ENCODE measurements at regions not wholly inside any gene's neighbourhood (a gene's known extent, or its start where the extent isn't known, plus 50 kb on each side); places are given as distances from the start of the nearest gene placed in this dataset.

- no peak overlapping the region for H4K91ac ChIP-seq (replicated peaks; ENCODE audit: insufficient read length, low read length)
- no peak overlapping the region for H3K4me2 ChIP-seq (ENCODE audit: insufficient read depth in 1 of 2, low read depth in 2 of 2, low read length in 2 of 2)
- H4K20me1 ChIP-seq (replicated peaks in 1 of 2; ENCODE audit: control insufficient read depth in 1 of 2, insufficient read depth in 2 of 2, low read length in 2 of 2): no peaks in the 10 kb centered on the region
- no peak overlapping the region for H2BK5ac ChIP-seq (ENCODE audit: low read depth, low read length)
- H2BK20ac ChIP-seq (ENCODE audit: low read length): no peak overlapping the region
- H3K4me1 ChIP-seq (replicated peaks in 1 of 4; ENCODE audit: control insufficient read depth in 3 of 4, insufficient read depth in 4 of 4, low read length in 3 of 4): peaks cover 0 to 6% (median 0%) of the 10 kb centered on the region in 4 experiments; a peak in 1 of 7 replicates
- WGBS, 2 experiments (ENCODE audit: extremely low coverage in 1 of 2, insufficient coverage in 1 of 2, insufficient read length in 1 of 2, insufficient replicate concordance in 2 of 2, low coverage in 1 of 2, low lambda C conversion rate in 2 of 2, missing lambda C conversion rate in 1 of 2): 99% methylated on average over 12 of the region's 12 CpGs; no CpG with 5 or more reads in 1 of the 2 experiments
- H4K8ac ChIP-seq (ENCODE audit: extremely low read depth, insufficient read depth, low read length): no peak overlapping the region
- H3K27me3 ChIP-seq (replicated peaks in 1 of 4; ENCODE audit: control insufficient read depth in 3 of 4, extremely low read depth in 1 of 4, insufficient read depth in 3 of 4, low read length in 3 of 4): no peaks in the 10 kb centered on the region
- DNase-seq (ENCODE audit: low read depth in 1 of 2, low spot score in 2 of 2): no peak
- no peak overlapping the region for H2AK5ac ChIP-seq (ENCODE audit: low read depth, low read length)
- H3K27ac ChIP-seq (ENCODE audit: low read depth, low read length): no peak overlapping the region
- H4K5ac ChIP-seq (ENCODE audit: insufficient read length, low read depth, low read length): no peak overlapping the region
- no peaks in the 10 kb centered on the region for H3K36me3 ChIP-seq (ENCODE audit: control insufficient read depth in 2 of 4, insufficient read depth in 4 of 4, low read length in 3 of 4)
- H3K14ac ChIP-seq (ENCODE audit: insufficient read length): no peak overlapping the region
- no peak overlapping the region for H3K4me3 ChIP-seq (ENCODE audit: extremely low read depth in 1 of 4, insufficient read depth in 2 of 4, low read depth in 3 of 4, low read length in 4 of 4)
- no peak overlapping the region for H2BK120ac ChIP-seq (replicated peaks; ENCODE audit: low read depth, low read length)
- no peaks in the 10 kb centered on the region for H3K9me3 ChIP-seq (ENCODE audit: insufficient read depth in 2 of 2, low read depth in 1 of 2, low read length in 1 of 2)
- POLR2A ChIA-PET (ENCODE audit: partially characterized antibody): no interaction called here
- no peak overlapping the region for H3K23ac ChIP-seq (ENCODE audit: insufficient read length)
- H3K56ac ChIP-seq (replicated peaks; ENCODE audit: insufficient read length, low read depth, low read length): no peak overlapping the region
- no peak for FAIRE-seq
- no peaks in the 10 kb centered on the region; the same call in 1 of the 2 replicates for H3K23me2 ChIP-seq (ENCODE audit: low read depth, low read length)
- H2BK15ac ChIP-seq (ENCODE audit: low read length): no peak overlapping the region
- H3K4ac ChIP-seq (replicated peaks; ENCODE audit: insufficient read length, low read depth, low read length): no peak overlapping the region
- H3K18ac ChIP-seq (ENCODE audit: extremely low read depth, low read length): no peak overlapping the region
- no peaks in the 10 kb centered on the region for H3K79me2 ChIP-seq (ENCODE audit: control insufficient read depth in 1 of 2, insufficient read depth in 2 of 2, low read length in 2 of 2)
- no peak overlapping the region for H2AFZ ChIP-seq (ENCODE audit: low read length)
- H3K79me1 ChIP-seq (ENCODE audit: low read depth, low read length): no peaks in the 10 kb centered on the region
- no peak overlapping the region for H2BK12ac ChIP-seq (ENCODE audit: low read depth, low read length)
- H3K9ac ChIP-seq (replicated peaks in 1 of 4; ENCODE audit: extremely low read depth in 1 of 4, low read depth in 3 of 4, low read length in 3 of 4): no peak overlapping the region
- CTCF ChIA-PET (ENCODE audit: partially characterized antibody): interaction anchor here (0.6 to 6.2 kb wide), 3 partner anchors 9 to 40 kb away, joined by 3 to 47 read pairs (median 3); no protein-coding TSS in a partner anchor
- TF ChIP-seq SP1 (IDR thresholded peaks at IDR 0.05; ENCODE audit: low read depth, low read length) (no peak), ATF2 (IDR thresholded peaks at IDR 0.05; ENCODE audit: low read length) (no peak), EP300 (IDR thresholded peaks at IDR 0.05; ENCODE audit: borderline replicate concordance in 1 of 2, low read depth in 2 of 2, low read length in 2 of 2) (no peak), SP2 (IDR thresholded peaks at IDR 0.05; ENCODE audit: low read length) (no peak), CBX5 (IDR thresholded peaks at IDR 0.05; ENCODE audit: low read depth, low read length) (no peak), EGR1 (IDR thresholded peaks at IDR 0.05; ENCODE audit: borderline replicate concordance, low read depth, low read length) (no peak), NRF1 (IDR thresholded peaks at IDR 0.05; ENCODE audit: low read depth, low read length) (no peak), YY1 (IDR thresholded peaks at IDR 0.05; ENCODE audit: low read depth, low read length) (no peak), SIRT6 (IDR thresholded peaks at IDR 0.05; ENCODE audit: low read length) (no peak), KDM1A (IDR thresholded peaks at IDR 0.05; ENCODE audit: borderline replicate concordance, low read length) (no peak), CHD2 (IDR thresholded peaks at IDR 0.05; ENCODE audit: low read length) (no peak), TEAD4 (IDR thresholded peaks at IDR 0.05; ENCODE audit: low read depth, low read length) (no peak), ZNF274 (IDR thresholded peaks at IDR 0.05; ENCODE audit: borderline replicate concordance, extremely low read depth, low read length) (no peak), BACH1 (IDR thresholded peaks at IDR 0.05; ENCODE audit: low read length) (no peak), TCF12 (IDR thresholded peaks at IDR 0.05; ENCODE audit: low read depth, low read length) (no peak)
These were observed 154.8 kb upstream of the ZNF236 start for GRCh38 chr18:76667603-76668002.

Data from H1 (cell line).